Panc1 (cell line): ENCODE measurements at regions not wholly inside any gene's neighbourhood (a gene's known extent, or its start where the extent isn't known, plus 50 kb on each side); places are given as distances from the start of the nearest gene placed in this dataset.

ENCODE experiments used
- POLR2AphosphoS5 ChIP-seq: IDR thresholded peaks from 2 replicates; pipeline ENCODE4 v1.6.1; 2012; ENCODE audit warnings: mild to moderate bottlenecking, low read depth, low read length, moderate library complexity
- SIN3A ChIP-seq: IDR thresholded peaks from 2 replicates; pipeline ENCODE4 v1.6.1; 2012; ENCODE audit warnings: low read depth, mild to moderate bottlenecking, low read length, moderate library complexity, borderline replicate concordance; ENCODE audit not compliant: insufficient read depth
- TF ChIP-seq, protein P1 (sequence below): fragments of 450-650 bp; IDR thresholded peaks from 2 replicates; pipeline ENCODE4 v1.5.1; 2017; ENCODE audit warnings: mild to moderate bottlenecking

DNA sequence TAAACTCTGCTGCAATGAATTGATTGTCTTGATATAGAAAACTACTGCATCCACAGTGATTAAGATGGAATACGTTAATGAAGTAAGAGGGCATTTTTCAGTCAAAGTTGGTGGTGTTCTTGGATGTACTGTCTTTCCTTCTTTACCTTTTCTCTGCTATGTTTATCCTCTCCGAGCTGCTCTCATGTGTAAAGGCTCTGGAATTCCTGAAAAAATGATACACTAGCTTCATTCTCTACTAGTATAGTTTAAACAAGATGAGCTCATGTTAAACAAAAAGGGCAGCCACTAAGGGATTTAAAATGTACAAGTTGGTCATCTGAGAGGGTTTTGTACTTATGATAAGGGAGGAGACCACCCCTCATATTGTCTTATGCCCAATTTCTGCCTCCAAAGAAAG is 504.6 kb upstream of the NECTIN3 start:
- TF ChIP-seq POLR2AphosphoS5 (no peak), SIN3A (no peak)
- TF ChIP-seq, protein P1, sequence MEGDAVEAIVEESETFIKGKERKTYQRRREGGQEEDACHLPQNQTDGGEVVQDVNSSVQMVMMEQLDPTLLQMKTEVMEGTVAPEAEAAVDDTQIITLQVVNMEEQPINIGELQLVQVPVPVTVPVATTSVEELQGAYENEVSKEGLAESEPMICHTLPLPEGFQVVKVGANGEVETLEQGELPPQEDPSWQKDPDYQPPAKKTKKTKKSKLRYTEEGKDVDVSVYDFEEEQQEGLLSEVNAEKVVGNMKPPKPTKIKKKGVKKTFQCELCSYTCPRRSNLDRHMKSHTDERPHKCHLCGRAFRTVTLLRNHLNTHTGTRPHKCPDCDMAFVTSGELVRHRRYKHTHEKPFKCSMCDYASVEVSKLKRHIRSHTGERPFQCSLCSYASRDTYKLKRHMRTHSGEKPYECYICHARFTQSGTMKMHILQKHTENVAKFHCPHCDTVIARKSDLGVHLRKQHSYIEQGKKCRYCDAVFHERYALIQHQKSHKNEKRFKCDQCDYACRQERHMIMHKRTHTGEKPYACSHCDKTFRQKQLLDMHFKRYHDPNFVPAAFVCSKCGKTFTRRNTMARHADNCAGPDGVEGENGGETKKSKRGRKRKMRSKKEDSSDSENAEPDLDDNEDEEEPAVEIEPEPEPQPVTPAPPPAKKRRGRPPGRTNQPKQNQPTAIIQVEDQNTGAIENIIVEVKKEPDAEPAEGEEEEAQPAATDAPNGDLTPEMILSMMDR = no peak
